HG03039 (cell line): ENCODE measurements at regions not wholly inside any gene's neighbourhood (a gene's known extent, or its start where the extent isn't known, plus 50 kb on each side); places are given as distances from the start of the nearest gene placed in this dataset.

Source experiments
- ATAC-seq: cut with Tn5 transposase; IDR thresholded peaks from one replicate; pipeline ENCODE4 v1.9.1; 2021; ENCODE audit warnings: mild to moderate bottlenecking, moderate library complexity; ENCODE audit not compliant: unreplicated experiment

DNA sequence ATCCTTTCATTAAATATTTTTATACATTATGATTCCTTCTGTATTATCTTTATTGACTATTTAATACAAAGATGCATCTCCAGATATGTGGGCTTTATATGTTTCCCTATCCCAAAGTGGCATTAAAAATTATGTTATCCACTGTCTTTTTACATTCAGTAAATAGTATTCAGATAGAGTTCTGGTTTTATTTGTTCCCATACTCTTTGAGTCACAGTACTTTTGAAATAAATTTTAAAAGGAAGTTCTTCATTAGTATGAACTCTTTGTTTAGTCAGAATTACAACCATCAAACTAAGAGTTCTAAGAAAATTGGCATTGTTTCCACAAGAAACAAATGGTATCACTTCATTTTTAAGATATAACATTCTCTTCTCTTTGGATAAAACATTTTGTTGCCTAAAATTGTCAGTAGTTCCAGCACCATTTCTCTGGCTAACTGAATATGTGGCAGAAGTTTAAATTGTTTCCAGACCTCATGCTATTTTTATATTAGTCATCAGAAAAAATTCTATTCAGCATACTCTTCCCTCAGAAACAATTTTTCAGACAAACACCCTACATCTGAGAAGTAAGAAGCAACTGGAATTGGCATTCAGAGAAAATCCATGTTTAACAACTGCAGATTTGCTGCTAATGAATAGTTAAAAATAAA, 88.5 kb upstream of the COL5A2 start:
- no peak for ATAC-seq

DNA sequence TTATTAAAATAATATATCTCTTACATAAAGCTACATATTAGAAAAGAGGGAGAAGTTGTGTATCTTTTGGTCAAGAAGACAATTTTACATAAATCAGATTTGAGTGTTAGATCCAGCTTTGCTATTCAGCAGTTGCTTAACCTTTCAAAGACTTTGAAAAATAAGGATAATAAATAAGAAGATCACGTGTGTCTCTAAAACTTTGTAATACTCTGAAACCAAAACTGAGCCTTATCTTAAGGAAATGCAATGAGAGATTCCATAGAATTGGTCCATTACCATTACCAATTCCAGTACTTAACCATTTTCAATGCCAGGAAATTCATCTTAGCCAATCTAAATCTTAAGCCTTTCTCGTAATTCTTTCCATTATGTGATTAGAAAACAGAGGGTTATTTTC, 89.2 kb upstream of the COL5A2 start:
- no peak for ATAC-seq

DNA sequence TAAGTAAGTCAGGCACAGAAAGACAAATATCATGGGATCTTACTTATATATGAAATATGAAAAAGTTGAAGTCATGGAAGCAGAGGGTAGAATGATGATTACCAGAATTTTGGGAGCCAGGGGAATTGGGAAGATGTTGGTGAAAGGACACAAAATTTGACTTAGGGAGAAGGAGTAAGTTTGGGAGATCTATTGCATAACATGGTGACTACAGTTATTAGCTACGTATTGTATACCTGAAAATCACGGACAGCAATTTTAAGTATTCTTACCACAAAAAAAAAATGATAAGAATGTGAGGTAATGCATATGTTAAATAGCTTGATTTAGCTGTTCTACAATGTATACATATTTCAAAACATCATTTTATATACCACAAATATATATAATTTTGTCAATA, 94.2 kb upstream of the COL5A2 start:
- ATAC-seq, result no peak

DNA sequence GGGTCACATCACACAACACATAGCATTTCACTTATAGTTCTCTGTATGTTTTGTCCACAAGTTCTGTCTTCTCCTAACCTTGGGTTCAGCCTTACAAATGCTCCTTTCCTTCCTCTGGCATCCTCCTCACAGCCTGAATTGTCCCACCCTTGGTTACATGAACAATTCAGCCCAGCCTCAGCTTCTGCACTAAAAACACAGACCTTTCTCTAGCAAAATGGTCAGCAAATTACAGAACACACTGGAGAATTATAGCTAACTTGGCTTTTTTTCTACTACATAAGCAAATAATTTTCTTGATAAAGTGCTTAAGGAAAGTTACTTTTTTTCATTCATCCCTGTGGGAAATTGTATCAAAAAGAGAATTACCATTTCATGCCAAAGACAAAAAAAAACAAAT, 94.8 kb upstream of the COL5A2 start:
- ATAC-seq, result no peak

DNA sequence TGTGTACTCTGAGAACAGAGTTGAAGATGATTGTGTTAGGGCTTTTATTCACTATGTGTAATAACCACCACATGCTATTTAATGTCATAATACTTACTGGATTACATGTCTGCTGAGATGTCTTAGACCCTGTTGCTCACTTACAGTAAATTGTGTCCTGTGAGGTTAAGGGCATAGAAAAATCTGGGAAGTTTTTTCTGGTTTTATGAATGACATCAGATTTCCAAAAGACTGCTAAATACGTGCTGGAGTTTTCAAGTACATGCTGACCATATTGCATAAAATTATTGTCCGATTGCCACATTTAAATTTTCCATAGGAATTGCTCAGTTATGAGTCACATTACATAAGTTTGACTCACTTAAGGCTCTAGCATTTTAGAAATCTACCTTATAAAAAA, 96.7 kb upstream of the COL5A2 start:
- no peak for ATAC-seq

DNA sequence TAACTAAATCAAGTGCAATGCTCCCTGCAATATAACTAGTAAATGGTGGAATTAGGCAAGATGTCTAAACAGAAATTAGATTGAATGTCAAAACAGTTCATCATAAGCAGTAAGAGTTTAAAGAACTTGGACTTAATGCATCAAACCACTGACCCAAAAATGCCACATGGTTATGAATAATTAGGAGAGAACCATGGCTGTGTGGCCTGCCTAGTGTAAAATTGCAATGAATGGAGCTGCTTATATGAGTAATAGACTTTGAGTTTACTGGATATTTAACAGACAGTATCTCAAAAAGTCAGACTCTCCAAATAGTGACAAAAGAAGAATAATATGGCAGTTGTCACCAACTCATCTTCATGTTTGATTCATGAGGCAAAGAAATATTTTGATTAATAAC, 101.6 kb upstream of the COL5A2 start:
- ATAC-seq, result no peak

DNA sequence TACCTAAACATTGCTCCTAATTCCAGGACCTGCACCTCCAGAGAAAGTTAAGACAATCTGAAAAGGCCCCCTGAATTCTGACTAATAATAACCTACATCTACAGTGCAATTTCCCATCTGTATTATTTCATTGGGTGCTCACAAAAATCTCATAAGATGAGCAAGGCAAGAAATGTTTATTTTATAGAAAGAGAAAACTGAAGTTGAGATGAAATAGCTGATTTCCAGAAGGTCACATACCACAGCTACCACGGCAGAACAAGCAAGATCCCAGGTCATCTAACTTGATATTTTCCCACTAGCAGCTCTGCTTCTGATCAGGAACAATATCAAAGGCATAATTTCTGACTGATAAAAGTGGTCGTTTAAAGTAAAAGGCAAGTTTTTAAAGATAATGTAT, 105.8 kb upstream of the COL5A2 start:
- no peak for ATAC-seq

DNA sequence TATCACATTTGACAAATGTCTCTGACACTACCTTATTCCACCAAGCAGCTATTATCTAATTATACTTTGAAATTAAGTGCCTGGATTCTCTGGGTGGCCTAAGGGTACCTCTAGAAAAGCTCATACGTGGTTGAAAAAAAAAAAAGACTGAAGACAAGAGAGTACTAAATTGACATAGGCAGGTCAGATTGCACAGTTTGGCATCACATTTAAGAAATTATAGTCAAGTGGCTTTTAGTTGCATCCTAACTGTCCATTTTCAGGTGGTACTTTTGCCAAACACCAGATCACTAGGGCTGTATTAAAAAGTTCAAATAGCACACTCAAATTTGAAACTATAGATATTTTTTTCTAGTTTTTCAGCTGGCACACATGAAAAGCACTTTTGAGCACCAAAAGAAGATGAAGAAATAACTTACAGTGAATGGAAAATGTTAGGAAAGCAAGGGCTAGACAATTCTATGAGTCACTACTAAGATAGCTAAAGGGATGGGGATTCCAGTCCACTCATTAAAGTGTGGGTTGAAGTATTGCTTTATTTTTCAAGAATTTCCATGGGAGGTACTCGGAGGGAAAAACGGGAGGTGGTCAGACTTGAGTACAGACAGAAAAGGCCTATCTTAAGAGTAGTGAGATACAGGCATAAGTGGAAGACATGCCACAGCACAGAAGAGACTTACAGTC, 106.5 kb upstream of the COL5A2 start:
- no peak for ATAC-seq

DNA sequence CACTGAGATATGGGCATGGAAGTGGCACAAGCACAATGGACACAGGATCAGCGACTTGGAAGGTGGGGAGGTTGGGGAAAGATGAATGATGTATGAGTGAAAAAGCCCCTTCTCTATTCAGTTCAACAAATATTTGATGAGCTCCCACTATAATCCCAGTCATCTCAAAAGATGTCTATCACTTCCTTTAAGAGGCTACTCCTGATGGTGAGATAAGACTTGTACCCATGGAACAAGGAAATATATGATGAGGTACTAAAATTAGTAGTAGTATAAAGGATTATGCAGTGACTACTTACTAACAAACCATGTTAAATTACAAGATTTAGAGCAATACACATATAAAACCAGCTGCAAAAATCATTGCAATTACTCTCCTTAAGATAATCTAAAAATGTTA, 107.8 kb upstream of the COL5A2 start:
- ATAC-seq, result no peak

DNA sequence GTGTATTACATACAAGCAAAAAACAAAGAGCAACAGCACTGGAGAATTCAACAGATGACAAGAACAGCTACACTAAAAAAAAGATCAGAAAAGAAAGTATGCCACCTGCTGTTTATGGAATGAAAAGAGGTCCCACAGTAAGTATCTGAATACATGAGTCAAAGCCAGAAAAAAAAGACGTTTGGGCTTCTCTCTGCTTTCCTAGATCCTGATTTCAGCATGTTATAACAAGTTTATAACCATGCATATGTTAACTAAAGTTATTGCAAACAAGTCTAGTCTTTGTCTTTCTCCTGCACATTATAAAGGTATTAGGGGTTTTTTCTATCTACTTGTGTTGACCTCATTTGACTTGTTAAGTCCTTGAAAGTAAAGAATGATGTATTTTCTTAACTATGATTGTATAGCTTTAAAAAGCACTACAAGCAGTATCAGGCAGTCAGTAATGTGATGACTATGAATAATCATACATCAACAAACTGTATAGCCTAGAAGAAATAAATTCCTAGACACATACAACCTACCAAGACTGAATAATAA, 108.5 kb upstream of the COL5A2 start:
- peak; percentile 83 for ATAC-seq

DNA sequence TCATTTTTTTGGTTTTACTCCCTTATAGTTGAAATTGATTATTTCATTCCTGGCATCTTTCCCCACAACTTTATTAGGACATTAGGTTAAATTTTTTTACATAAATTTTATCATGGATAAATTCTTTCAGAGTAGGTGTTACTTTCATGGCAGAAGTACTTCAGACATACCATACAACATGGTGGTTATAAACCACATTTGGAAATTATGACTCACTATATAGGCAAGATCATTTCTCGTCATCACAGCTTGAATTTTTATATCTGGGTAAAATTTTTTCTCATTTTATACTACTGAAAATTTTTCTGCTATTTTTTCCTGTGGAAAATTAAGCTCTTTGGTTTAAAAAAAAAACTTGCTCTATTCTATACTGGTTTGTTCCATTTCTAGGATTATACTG, 111.9 kb upstream of the COL5A2 start:
- ATAC-seq, result no peak

DNA sequence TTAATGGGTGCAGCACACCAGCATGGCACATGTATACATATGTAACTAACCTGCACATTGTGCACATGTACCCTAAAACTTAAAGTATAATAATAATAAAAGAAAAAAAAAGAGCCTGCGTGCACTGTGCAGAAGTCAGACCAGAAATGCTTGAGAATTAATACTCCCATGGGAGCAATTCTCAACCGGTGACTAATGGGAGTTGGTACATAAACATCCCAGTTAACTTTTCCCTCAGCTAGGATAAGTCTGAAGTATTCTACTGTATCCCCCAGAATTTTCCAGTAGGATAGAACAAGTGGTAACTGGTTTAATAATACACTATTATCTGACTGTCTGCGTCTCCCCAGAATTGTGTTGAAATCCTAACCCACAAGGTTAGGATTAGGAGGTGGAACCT, 113.6 kb upstream of the COL5A2 start:
- ATAC-seq, result no peak

DNA sequence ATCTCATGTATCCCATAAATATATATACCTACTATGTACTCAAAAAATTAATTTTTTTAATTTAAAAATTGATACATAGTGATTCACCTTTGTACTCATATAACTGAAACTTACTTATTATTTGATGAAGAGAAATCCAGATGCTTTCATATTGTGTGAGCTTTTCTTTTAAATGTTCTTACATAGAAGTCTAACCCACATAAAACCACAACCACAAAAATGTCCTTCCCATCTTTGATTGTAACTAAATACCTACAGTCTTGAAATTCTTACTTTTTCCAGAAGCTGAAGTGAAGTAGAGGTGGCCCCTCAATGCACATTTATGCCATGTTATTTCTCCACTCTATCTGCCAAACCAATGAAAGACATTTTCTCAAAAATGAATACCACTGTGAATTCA, 117.9 kb upstream of the COL5A2 start:
- no peak for ATAC-seq

DNA sequence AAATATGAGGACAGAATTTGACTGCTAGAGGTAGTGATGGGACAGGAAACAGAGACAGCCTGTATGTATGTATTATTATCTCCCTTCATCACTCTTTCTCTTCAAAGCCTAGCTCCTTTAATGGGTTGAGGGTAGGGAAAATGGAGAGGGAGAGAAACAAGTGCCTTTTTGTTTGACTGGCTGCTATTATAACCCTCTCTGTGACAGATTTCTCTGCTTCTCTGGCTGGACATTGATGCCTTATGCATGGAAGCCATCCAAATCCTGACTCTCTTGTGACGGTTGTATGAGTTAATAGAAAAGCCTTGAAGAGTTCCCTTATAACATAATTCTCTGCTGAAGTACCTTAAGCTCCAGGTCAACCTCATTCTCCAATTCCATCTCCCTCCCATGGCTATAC, 118.5 kb upstream of the COL5A2 start:
- no peak for ATAC-seq

DNA sequence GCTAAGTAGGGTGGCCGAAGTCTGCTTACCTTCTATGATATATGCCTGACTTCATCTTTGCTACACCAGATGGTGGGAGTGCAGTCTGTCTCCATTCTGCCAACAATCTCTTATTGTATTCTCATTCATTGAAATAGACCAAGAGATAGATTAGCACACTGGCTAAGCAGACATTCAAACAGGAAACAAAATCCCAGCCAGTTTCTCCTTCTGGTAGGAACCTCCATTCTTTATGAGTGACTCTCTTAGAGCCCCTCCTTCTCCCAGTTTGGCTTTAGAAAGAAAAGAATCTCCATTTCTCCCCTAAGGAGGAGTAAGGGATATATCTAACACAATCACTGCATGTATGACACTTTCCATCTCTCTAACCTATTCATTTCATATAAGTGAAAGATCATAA, 118.9 kb upstream of the COL5A2 start:
- ATAC-seq, result no peak

DNA sequence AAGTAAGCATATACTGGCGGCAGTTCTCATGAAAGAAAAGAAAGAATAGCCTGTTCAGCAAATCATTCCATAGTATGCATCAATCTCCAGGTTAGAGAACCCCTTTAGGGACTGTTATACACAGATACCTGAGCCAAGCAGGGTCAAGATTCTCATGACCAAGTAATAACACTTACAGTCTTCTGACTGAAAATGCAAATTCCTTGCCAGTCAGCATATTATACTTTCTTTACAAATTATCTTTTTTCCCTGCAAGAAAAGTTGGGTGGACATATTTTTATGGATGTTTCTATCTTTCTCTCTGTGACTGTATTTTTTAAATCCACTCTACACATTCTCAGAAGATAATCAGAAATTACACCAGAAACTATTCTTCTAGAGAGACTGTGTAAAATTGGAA, 120.4 kb upstream of the COL5A2 start:
- ATAC-seq, result no peak

DNA sequence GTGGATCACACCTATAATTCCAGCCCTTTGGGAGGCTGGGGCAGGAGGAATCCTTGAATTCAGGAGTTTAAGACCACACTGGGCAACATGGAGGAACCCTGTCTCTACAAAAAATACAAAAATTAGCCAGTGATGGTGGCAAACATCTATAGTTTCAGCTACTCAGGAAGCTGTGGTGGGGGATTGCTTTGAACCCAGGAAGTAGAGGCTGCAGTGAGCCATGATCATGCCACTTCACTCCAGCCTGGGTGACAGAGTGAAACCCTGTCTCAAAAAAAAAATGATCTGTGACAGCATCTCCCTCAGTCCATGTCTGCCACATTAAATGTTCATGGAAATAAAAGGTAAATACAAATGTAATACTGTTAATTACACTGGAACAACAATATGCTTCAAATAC, 121.4 kb upstream of the COL5A2 start:
- ATAC-seq, result no peak

DNA sequence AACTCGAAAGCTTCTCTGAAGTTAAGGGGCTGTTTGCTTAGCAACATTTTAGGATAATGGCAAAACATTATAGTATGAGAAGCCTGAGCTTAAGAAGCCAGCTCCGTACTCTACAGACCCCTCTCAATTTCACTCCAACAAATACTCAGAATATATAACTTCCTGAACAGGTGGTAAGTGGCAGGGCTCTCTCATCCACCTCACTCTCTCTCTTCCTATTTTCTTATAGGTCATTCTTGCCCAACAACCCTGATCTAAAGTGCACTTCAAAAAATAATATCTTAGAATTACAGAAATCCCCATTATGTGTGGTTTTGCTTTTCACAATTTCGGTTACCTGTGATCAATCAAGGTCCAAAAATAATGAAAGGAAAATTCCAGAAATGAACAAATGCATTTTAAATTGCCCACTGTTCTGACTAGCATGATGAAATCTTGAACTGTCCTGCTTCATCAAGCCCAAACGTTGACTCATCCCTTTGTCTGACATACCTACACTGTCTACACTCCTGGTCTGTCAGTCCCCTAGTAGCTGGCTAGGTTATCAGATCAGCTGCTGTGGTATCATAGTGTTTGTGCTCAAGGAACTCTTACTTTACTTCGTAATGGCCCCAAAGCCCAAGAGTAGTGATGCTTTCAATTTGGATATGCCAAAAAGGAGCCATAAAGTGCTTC, 122.8 kb upstream of the COL5A2 start:
- no peak for ATAC-seq

DNA sequence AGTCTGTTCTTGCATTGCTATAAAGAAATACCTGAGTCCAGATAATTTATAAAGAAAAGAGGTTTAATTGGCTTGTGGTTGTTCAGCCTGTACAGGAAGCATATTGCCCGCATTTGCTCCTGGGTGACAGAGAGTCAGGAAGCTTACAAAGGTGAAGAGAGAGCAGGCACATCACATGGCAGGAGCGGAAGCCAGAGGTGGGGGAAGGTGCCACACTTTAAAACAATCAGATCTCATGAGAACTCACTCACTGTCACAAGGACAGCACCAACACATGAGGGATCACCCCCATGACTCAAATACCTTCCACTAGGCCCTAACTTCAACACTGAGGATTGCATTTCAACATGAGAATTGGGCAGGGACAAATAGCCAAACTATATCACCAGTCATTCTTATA, 124.8 kb upstream of the COL5A2 start:
- no peak for ATAC-seq

DNA sequence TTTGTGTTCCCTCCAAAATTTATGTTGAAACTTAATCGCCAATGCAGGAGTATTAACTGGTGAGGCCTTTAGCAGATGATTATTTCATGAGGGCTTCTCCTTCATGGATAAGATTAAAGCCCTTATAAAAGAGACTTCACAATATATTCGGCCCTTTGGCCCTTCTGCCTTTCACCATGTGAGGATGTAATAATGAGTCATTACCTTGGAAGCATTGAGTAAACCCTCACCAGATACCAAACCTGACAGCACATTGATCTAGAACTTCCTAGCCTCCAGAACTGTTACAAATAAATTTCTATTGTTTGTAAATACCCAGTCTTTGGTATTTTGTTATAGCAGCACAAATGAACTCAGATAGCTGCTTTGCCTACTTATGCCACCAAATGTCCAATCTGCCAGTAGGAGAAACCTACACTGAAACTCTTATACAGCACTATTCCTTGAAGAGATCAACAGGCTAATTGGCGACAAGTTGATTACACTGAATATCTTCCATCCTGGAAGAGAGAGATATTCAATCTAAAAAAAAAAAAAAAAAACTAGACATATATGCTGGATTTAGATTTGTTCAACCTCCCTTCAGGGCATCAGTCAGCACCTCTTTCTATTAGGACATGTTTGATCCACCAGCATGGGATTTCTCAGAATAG, 125.9 kb upstream of the COL5A2 start:
- ATAC-seq, result no peak

DNA sequence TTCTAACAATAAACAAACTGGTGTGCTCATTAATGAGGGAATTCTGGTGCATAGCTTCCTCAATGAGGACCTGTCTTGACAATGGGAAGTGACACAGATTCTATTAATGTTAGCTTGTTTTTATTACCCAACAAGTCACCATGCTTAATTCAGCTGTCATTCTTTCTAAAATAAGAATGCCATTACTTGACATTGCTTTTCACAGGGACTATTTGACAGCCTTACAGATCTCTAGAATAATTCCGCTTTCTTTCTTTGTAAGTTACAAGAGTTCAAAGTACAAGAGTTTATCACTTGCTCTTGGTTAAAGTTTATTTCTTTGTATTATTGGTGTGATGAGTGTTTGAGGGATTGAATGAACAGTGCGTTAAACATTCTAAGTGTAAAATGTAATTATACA, 127.0 kb upstream of the COL5A2 start:
- no peak for ATAC-seq
